Panc1 (cell line): ENCODE measurements at regions not wholly inside any gene's neighbourhood (a gene's known extent, or its start where the extent isn't known, plus 50 kb on each side); places are given as distances from the start of the nearest gene placed in this dataset.

Experiments
- ATAC-seq: fragments of 200-7000 bp; cut with Tn5 transposase; 2 replicates; pipeline ENCODE4 v1.9.1; 2020; ENCODE audit warnings: mild to moderate bottlenecking, moderate library complexity
- BruUV-seq: library from RNA; stranded (reverse); fragments of 400-500 nt; replicated peaks from 2 replicates; lab custom pipeline; 2021; lab: Mats Ljungman, UMichigan
- CTCF ChIA-PET: fragments of 300-600 bp; sonication (Branson Sonifier 250); formaldehyde crosslinking; loops from one replicate; lab custom pipeline; 2022; ENCODE audit warnings: antibody characterized with exemption; lab: Charles Lee
- POLR2A ChIA-PET: fragments of 300-600 bp; sonication (Branson Sonifier 250); formaldehyde crosslinking; loops from one replicate; lab custom pipeline; 2022; ENCODE audit warnings: antibody characterized with exemption; lab: Charles Lee
- DNase-seq: peaks from one replicate; pipeline ENCODE4 v3.0.0-alpha.2; 2010; ENCODE audit warnings: low read depth, low spot score
- H3K27ac ChIP-seq: 2 replicates; pipeline ENCODE4 v1.5.1; 2011; ENCODE audit warnings: mild to moderate bottlenecking, low read length, inconsistent platforms
- H3K27me3 ChIP-seq: fragments of 200-500 bp; sonication (Bioruptor generic); 2 replicates; pipeline ENCODE4 v1.6.0; 2014; ENCODE audit warnings: low read length, inconsistent platforms; ENCODE audit not compliant: control insufficient read depth, insufficient read depth
- H3K36me3 ChIP-seq: fragments of 200-500 bp; sonication (Bioruptor generic); 2 replicates; pipeline ENCODE4 v1.5.1; 2014; ENCODE audit warnings: inconsistent platforms, mild to moderate bottlenecking, low read length, moderate library complexity; ENCODE audit not compliant: control insufficient read depth, insufficient read depth
- H3K4me1 ChIP-seq: 2 replicates; pipeline ENCODE4 v1.5.1; 2011; ENCODE audit warnings: inconsistent platforms, mild to moderate bottlenecking, low read length, moderate library complexity; ENCODE audit not compliant: control insufficient read depth, insufficient read depth
- H3K4me3 ChIP-seq, 2 experiments: 2 replicates each; pipeline ENCODE4 v1.5.1; 2011 to 2012; ENCODE audit warnings: low read depth in 2 of 2, low read length in 2 of 2, mild to moderate bottlenecking in 2 of 2, inconsistent platforms in 1 of 2, moderate library complexity in 1 of 2
- H3K9me3 ChIP-seq: fragments of 200-500 bp; sonication (Bioruptor generic); 2 replicates; pipeline ENCODE4 v1.5.1; 2014; ENCODE audit warnings: low read depth, mild to moderate bottlenecking, inconsistent platforms, low read length, moderate library complexity; ENCODE audit not compliant: control insufficient read depth, insufficient read depth
- CTCF ChIP-seq: fragments of 450-650 bp; IDR thresholded peaks from 2 replicates; pipeline ENCODE4 v1.5.1; 2017; ENCODE audit warnings: mild to moderate bottlenecking
- POLR2AphosphoS5 ChIP-seq: IDR thresholded peaks from 2 replicates; pipeline ENCODE4 v1.6.1; 2012; ENCODE audit warnings: mild to moderate bottlenecking, low read depth, low read length, moderate library complexity
- REST ChIP-seq, 2 experiments: IDR thresholded peaks; 2 replicates each; pipeline ENCODE4 v1.6.1; 2011 to 2012; ENCODE audit warnings: low read depth in 2 of 2, control low read depth in 1 of 2, low read length in 1 of 2, mild to moderate bottlenecking in 1 of 2, moderate library complexity in 1 of 2; ENCODE audit not compliant: insufficient read depth in 1 of 2
- SIN3A ChIP-seq: IDR thresholded peaks from 2 replicates; pipeline ENCODE4 v1.6.1; 2012; ENCODE audit warnings: low read depth, mild to moderate bottlenecking, low read length, moderate library complexity, borderline replicate concordance; ENCODE audit not compliant: insufficient read depth
- TCF7L2 ChIP-seq: IDR thresholded peaks from 2 replicates; pipeline ENCODE4 v1.6.1; 2011; ENCODE audit warnings: mild to moderate bottlenecking, low read depth, low read length, inconsistent platforms
- in situ Hi-C: cut with HindIII; loops from 2 replicates; pipeline ENCODE4 v1.10.0; 2016; ENCODE audit warnings: low sequenced_read_pairs, low pct_unique_long_range_greater_than_20kb
- intact Hi-C: fragments of 100-400 bp; cut with micrococcal nuclease; formaldehyde crosslinking; loops from one replicate; pipeline ENCODE4 v1.10.0; 2022; ENCODE audit not compliant: unreplicated experiment

- intact Hi-C loops, result no loop called here
- Histone ChIP-seq H3K4me1 (no peaks in the 10 kb centered on the region), H3K36me3 (no peaks in the 10 kb centered on the region), H3K27me3 (no peaks in the 10 kb centered on the region), H3K27ac (no peak overlapping the region), H3K4me3 (no peak overlapping the region), H3K9me3 (no peaks in the 10 kb centered on the region)
- in situ Hi-C loops, result no loop called here
- DNase-seq (no peak), ATAC-seq (no peak)
- ChIA-PET CTCF (no interaction called here), POLR2A (no interaction called here)
- TF ChIP-seq POLR2AphosphoS5 (no peak), SIN3A (no peak), TCF7L2 (no peak), REST (IDR thresholded peaks at IDR 0.05; ENCODE audit: insufficient read depth in 1 of 2, low read depth in 2 of 2, low read length in 1 of 2) (no peak), CTCF (no peak)
- no TSS peak for BruUV-seq
These were observed 624.0 kb upstream of the KLF4 start for GRCh38 chr9:108113596-108113995.

- no peak for DNase-seq
- Histone ChIP-seq H3K9me3 (no peaks in the 10 kb centered on the region), H3K4me1 (no peaks in the 10 kb centered on the region), H3K27me3 (no peaks in the 10 kb centered on the region), H3K27ac (no peak overlapping the region), H3K4me3 (no peak overlapping the region), H3K36me3 (no peaks in the 10 kb centered on the region)
- TF ChIP-seq TCF7L2 (no peak), CTCF (no peak), POLR2AphosphoS5 (no peak), SIN3A (no peak)
- ATAC-seq, result no peak
- intact Hi-C loops, result no loop called here
- ChIA-PET POLR2A (no interaction called here), CTCF (no interaction called here)
- BruUV-seq, result no TSS peak
- in situ Hi-C loops, result no loop called here
These were observed 620.5 kb upstream of the KLF4 start for GRCh38 chr9:108109927-108110690.
